ENCODE measurements at regions not wholly inside any gene's neighbourhood (a gene's known extent, or its start where the extent isn't known, plus 50 kb on each side); places are given as distances from the start of the nearest gene placed in this dataset.

GRCh38 chr20:23237201-23237600, 113.4 kb upstream of the NXT1 start:
- TF ChIP-seq ETS1 (IDR thresholded peaks at IDR 0.05) (no peak), CTCF (conservative IDR thresholded peaks at IDR 0.05; ENCODE audit: low read depth in 2 of 2) (no peak), STAT1 (IDR thresholded peaks at IDR 0.05; ENCODE audit: unreplicated experiment) (no peak), EZH2 (IDR thresholded peaks at IDR 0.05; ENCODE audit: low read depth, unreplicated experiment) (no peak), REST (IDR thresholded peaks at IDR 0.05; ENCODE audit: unreplicated experiment) (no peak), JUNB (IDR thresholded peaks at IDR 0.05; ENCODE audit: unreplicated experiment) (no peak), POLR2AphosphoS5 (IDR thresholded peaks at IDR 0.05; ENCODE audit: low read depth) (no peak), CREB1 (CRISPR knock-in tag; IDR thresholded peaks at IDR 0.05; ENCODE audit: low read depth) (no peak), ZNF114 (CRISPR knock-in tag; IDR thresholded peaks at IDR 0.05) (no peak), EZH2phosphoT487 (IDR thresholded peaks at IDR 0.05; ENCODE audit: unreplicated experiment) (no peak), ZNF462 (CRISPR knock-in tag; IDR thresholded peaks at IDR 0.05) (no peak), ZNF331 (CRISPR knock-in tag; IDR thresholded peaks at IDR 0.05; ENCODE audit: low read depth) (no peak), NANOG (IDR thresholded peaks at IDR 0.05; ENCODE audit: borderline replicate concordance) (no peak)

More at GRCh38 chr20:23237201-23237600, 113.4 kb upstream of the NXT1 start:
- no peak overlapping the region for H3K4me3 ChIP-seq
- no peaks in the 10 kb centered on the region for H3F3A ChIP-seq (replicated peaks; ENCODE audit: low read depth)
- no peak overlapping the region for H2AFZ ChIP-seq
- H3K9me2 ChIP-seq (ENCODE audit: insufficient read depth): no peaks in the 10 kb centered on the region
- no peak for DNase-seq (ENCODE audit: low spot score)
- no peaks in the 10 kb centered on the region for H3K36me3 Mint-ChIP-seq (ENCODE audit: low read depth)
- H4K20me1 ChIP-seq (replicated peaks; ENCODE audit: insufficient read depth): no peaks in the 10 kb centered on the region
- no peak overlapping the region for H3K4me2 ChIP-seq
- no peaks in the 10 kb centered on the region for H3K27me3 ChIP-seq (ENCODE audit: insufficient read depth)
- H3K9me3 Mint-ChIP-seq: peaks cover 9% of the 10 kb centered on the region; the same call in 1 of the 3 replicates
- H3K4me1 ChIP-seq (ENCODE audit: insufficient read depth): no peaks in the 10 kb centered on the region
- H3K4me1 Mint-ChIP-seq: no peaks in the 10 kb centered on the region
- H3K4me3 Mint-ChIP-seq: no peak overlapping the region
- no peaks in the 10 kb centered on the region for H3K79me2 ChIP-seq (replicated peaks; ENCODE audit: insufficient read depth)
- H3K36me3 ChIP-seq (ENCODE audit: insufficient read depth): no peaks in the 10 kb centered on the region
- H3K27ac ChIP-seq (ENCODE audit: low read depth): no peak overlapping the region
- no peak for ATAC-seq
- H3K27me3 Mint-ChIP-seq (ENCODE audit: insufficient read depth, low read depth, poor library complexity): peaks cover 2% of the 10 kb centered on the region
- no peak overlapping the region for H3K27ac Mint-ChIP-seq
